HepG2 (cell line): ENCODE measurements at regions not wholly inside any gene's neighbourhood (a gene's known extent, or its start where the extent isn't known, plus 50 kb on each side); places are given as distances from the start of the nearest gene placed in this dataset.

Experiments used
- NCOA2 ChIP-seq: sonication (generic); formaldehyde crosslinking; IDR thresholded peaks from 2 replicates; pipeline ENCODE4 v1.8.0; 2022; ENCODE audit warnings: inconsistent platforms
- NONO ChIP-seq, 2 experiments: fragments of 450-650 bp in 1 of 2; sonication (generic) in 1 of 2; formaldehyde crosslinking in 1 of 2; IDR thresholded peaks in 1 of 2; conservative IDR thresholded peaks in 1 of 2; 2 replicates each; pipeline versions ENCODE4 v1.6.1 to v1.8.0; 2017 to 2022; ENCODE audit warnings: mild to moderate bottlenecking in 1 of 2, missing genetic modification reagents in 1 of 2, moderate library complexity in 1 of 2
- POLR2A ChIP-seq, 2 experiments: IDR thresholded peaks; 2 replicates each; pipeline ENCODE4 v1.6.1; 2011; ENCODE audit warnings: low read depth in 2 of 2, low read length in 2 of 2, mild to moderate bottlenecking in 1 of 2, moderate library complexity in 1 of 2; ENCODE audit not compliant: insufficient read depth in 1 of 2
- SMC3 ChIP-seq: IDR thresholded peaks from 2 replicates; pipeline ENCODE4 v1.6.1; 2011; ENCODE audit warnings: low read length, improper control_type of control experiment
- ZNF17 ChIP-seq: sonication (generic); formaldehyde crosslinking; IDR thresholded peaks from 2 replicates; pipeline ENCODE4 v1.5.0; 2020; ENCODE audit warnings: mild to moderate bottlenecking, missing genetic modification reagents
- ZNF430 ChIP-seq: sonication (generic); formaldehyde crosslinking; IDR thresholded peaks from 2 replicates; pipeline ENCODE4 v1.9.0; 2021; ENCODE audit warnings: mild to moderate bottlenecking, missing genetic modification reagents
- ZNF549 ChIP-seq: sonication (generic); formaldehyde crosslinking; IDR thresholded peaks from 2 replicates; pipeline ENCODE4 v1.5.0; 2020; ENCODE audit warnings: missing genetic modification reagents

- TF ChIP-seq ZNF549 (CRISPR knock-in tag) (no peak), ZNF430 (CRISPR knock-in tag) (no peak), NCOA2 (CRISPR knock-in tag) (no peak), SMC3 (no peak), POLR2A (IDR thresholded peaks at IDR 0.05; ENCODE audit: insufficient read depth in 1 of 2, low read depth in 2 of 2, low read length in 2 of 2) (no peak), NONO (IDR thresholded peaks at IDR 0.05) (no peak), NONO (CRISPR knock-in tag; conservative IDR thresholded peaks at IDR 0.05) (no peak), ZNF17 (CRISPR knock-in tag) (no peak)
Measured at GRCh38 chr4:54842656-54843055, 184.9 kb downstream of the KIT start.
